GM21526 (cell line): ENCODE measurements at regions not wholly inside any gene's neighbourhood (a gene's known extent, or its start where the extent isn't known, plus 50 kb on each side); places are given as distances from the start of the nearest gene placed in this dataset.
"Not testable (repeated sequence)": the region's sequence is repeated elsewhere in the genome, so short reads cannot be mapped to it uniquely, and the experiment has no call there.

Experiments used
- ATAC-seq: cut with Tn5 transposase; IDR thresholded peaks from one replicate; pipeline ENCODE4 v1.9.1; 2021; ENCODE audit warnings: moderate library complexity; ENCODE audit not compliant: unreplicated experiment, low FRiP score

DNA sequence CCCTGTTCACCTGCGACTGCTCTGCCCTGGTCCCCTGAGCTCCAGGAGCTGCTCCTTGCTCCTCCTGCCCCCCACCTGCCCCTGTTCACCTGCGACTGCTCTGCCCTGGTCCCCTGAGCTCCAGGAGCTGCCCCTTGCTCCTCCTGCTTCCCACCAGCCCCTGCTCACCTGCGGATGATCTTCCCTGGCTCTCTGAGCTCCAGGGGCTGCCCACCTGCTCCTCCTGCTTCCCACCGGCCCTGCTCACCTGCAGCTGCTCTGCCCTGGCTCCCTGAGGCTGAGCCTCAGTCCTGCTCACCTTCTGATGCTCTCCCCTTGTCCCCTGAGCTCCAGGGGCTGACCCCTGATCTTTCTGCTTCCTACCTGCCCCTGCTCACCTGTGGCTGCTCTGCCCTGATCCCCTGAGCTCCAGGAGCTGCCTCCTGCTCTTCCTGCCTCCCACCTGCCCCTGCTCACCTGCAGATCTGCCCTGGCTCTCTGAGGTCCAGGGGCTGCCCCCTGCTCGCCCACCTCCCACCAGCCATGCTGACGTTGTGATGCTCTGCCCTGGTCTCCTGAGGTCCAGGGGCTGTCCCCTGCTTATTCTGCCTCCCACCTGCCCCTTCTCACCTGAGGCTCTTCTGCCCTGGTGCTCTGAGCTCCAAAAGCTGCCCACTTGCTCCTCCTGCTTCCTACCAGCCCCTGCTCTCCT is 219.2 kb downstream of the TMEM121 start:
- ATAC-seq, result no peak

DNA sequence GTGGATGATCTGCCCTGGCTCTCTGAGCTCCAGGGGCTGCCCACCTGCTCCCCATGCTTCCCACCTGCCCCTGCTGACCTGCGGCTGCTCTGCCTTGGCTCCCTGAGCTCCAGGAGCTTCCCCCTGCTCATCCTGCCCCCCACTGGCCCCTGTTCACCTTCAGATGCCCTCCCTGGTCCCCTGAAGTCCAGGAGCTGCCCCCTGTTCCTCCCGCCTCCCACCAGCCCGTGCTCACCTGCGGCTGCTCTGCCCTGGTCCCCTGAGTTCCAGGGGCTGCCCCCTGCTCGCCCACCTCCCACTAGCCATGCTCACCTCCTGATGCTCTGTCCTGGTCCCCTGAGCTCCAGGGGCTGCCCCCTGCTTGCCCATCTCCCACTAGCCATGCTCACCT is 219.7 kb downstream of the TMEM121 start:
- ATAC-seq, result no peak

DNA sequence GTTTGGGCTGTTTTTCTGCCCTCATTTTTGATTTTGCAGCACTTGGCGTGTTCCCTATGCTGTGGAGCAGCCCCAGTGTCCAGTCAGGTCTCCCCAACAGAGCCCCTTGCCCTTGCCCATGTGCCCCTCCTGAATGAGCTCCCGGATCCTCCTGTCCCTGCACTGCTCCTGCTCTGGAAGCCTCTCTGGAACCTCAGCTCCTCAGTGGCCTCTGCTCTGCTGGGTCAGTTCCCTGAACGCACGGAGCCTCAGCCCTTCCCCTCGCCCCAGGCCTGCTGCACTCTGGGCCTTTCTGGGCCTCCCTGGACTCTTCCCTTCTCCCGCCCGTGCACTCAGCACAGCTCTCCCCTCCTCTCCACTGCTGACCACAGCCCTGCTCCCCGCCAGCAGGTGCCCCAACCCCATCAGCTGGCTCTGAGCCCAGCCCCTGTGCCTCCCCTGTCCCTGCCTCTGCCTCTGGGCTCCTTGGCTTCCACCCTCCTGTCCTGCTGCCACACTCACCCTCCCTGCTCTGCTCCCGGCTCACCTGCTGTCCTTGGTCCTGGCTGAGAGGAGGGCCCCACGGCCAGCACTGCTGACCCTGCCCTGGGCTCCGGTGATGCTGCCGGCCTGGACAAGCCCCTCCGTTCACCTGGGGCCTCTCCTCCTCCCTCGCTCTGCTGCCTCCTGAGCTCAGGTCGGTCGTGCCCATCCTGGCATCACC is 220.6 kb downstream of the TMEM121 start:
- ATAC-seq, result not testable (repeated sequence)

DNA sequence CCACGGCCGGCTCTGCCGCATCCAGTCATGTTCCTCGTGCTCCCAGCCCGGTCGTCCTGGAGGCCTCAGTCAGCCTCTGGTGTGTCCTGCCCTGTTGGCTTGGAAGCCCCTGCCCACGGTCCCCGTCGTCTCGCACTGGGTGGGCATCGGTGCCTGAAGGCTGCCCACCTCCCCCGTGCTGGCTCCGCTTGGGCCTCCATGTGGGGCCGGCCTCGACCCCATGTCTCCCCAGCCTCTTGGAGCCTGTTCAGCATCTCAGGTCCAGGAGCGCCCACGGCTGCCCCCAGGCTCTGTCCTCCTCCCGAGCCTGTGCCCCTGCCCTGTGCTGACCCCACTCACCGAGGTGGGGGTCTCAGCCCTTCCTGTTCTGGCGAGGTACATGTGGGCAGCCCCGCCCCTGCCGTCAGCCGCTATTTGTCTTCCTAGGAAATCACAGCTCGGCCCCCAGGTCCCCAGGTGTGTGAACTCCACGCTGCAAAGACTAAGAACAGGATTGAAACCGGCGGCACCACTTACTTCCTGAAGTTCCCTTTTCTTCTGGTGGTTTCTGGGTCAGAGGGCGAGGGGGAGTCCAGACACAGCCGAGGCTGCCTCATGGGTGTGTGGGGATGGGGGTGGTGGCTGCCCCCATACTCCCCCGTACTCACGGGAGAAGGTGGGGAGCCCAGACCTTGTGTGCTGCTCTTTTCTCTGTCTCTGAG is 221.3 kb downstream of the TMEM121 start:
- ATAC-seq, result not testable (repeated sequence)

- ATAC-seq, result no peak
Observed at GRCh38 chr14:105748204-105748578, 221.8 kb downstream of the TMEM121 start.

- not testable (repeated sequence) for ATAC-seq
Observed at GRCh38 chr14:105748710-105749109, 222.3 kb downstream of the TMEM121 start.

DNA sequence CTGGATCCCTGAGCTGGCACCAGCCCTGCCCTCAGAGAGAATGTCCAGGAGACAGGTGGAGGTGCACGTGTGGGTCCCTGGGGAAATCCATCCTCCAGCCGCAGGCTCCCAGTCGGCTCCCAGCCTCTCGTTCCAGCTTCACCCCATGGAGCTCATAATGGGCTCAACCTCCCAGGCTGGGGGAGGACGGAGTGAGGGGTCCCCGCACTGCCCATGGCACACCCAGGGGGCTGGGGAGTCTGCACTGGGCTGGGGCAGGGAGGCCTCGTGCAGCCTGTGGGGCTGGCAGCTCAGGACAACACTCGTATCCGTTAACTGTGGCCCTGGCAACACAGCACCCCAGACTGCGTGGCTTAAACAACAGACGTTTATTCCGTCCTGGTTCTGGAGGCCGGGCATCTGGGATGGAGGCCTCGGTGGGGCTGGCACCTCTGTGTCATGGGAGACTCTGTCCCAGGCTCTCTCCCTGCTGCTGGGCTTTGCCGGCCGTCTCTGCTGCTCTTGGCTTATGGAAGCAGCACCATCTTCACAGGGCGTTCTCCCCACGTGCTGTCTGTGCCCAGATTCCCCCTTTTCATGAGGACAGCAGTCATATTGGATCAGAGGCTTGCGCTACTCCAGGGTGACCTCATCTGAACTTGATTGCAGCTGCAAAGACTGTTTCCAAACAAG is 223.6 kb downstream of the TMEM121 start:
- ATAC-seq, result not testable (repeated sequence)

DNA sequence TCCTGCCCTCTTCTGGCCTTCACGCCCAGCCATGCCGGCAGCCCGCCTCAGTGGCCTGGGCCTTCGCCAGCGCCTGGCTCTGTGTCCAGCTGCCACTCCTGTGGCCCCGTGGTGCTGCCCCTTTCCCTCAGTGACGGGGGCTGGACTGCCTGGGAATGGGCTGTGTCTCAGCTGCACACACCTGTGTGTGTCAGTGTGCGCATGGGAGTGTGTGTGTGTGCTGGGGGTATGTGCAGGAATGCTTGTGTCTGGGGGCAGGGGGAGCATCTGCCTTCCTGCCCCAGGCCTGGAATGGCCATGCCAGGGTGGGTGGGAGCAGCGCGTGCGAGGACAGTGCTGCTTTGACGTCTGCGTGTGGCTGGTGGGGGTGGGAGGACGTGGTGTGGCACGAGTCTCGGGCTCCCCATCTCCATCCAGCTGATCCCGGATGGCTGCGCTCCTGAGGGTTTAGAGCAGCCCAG is 224.9 kb downstream of the TMEM121 start:
- not testable (repeated sequence) for ATAC-seq

DNA sequence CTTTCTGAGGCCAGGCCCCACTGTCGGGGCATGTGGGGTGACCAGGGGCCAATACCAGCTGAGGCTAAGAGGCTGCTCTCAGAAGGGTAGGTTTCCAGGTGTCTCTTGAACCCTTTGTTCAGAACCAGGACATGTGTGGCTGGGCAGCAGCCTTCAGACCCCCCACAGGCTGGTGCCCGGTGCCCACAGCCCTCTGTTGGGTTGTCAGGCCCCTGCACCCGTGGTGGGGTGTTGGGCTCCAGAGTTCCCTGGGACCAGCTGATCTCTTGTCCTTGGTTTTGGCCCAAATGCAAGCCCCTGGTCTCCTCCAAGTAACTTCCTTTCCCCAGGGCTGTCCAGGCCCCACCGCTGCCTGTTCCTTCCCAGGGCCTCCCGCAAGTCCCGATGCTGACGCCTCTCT is 226.0 kb downstream of the TMEM121 start:
- not testable (repeated sequence) for ATAC-seq

- no peak for ATAC-seq
Observed at GRCh38 chr14:105760691-105761344, 234.4 kb downstream of the TMEM121 start.

DNA sequence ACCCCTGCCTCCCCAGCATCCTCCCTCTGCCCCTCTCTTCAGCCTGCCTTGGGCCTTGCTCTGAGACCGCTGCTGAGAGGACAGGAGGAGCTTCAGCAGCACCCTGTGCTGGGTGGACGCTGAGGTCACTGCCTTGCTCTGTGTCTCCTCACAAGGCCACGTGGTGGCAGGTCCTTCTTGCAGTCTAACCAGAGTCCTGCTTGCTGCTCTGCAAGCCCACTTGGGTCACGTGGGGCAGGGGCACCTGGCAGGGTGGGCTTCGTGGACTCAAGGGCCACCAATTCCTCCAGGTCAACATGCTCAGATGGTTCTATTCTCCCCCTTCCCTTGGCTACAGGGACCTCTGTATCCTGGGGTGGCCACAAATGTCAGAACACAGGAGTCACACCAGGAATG is 235.0 kb downstream of the TMEM121 start:
- ATAC-seq, result not testable (repeated sequence)

DNA sequence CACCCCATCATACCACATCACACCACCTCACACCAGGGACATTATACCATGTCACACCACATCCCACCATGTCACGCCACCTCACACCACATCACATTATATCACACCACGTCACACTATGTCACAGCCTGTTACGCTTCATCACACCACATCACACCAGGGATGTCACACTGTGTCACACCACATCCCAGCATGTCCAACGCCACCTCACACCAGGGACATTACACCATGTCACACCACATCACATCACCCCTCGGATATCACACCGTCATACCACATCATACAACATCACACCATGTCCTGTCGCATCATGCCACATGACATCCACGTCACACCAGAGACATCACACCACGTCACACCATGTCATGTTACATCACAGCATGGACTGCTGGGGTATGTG is 235.5 kb downstream of the TMEM121 start:
- ATAC-seq, result no peak

DNA sequence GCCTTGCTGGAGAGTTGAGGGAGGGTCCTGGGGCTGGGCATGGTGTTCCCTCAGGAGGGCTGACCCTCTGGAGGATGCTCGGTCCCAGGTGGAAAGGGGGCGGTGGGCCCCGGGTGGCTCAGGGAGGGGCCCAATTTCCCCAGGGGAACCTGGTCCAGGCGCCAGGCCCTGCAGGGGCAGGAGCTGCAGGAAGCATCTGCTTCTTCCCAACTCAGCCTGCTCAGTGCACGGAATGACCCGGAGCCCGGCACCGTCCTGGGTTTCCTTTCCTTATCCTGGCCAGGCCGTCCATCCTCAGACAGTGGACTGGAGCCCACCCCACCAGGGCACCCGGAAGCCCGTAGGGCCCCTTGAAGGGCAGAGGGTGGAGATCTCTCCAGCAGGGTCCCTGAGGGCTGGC is 235.9 kb downstream of the TMEM121 start:
- ATAC-seq, result not testable (repeated sequence)

DNA sequence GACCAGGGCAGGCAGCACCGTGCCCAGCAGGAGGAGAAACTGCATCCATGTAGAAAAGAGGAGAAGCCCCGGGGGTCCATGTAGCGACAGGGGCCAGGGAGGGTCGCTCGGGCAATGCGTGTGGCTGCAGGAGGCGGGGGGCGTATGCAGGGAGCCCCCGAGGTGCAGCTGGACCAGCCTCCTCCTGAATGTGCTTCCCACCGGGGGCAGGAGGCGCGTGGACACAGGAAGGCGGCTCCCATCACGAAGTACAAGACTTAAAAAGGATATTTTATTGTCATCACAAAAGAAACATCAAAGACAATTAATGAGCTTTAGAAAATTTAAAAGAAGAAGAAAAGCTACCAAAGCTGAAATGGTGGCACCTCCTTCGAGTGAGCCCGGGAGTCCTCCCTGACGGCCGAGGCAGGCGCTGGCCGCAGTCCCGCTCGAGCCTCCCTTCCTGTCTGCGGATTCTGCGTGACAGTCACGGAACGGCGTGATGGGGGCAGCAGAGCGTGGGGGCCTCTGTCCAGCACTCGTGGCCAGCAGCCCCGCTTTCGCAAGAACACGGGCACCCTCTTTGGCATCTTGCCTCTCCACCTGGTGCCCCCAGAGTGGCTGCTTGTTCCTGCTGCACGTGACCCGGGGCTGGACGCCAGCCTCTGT is 238.0 kb downstream of the TMEM121 start:
- ATAC-seq, result not testable (repeated sequence)

- not testable (repeated sequence) for ATAC-seq
Observed at GRCh38 chr14:105765072-105765825, 238.9 kb downstream of the TMEM121 start.

- ATAC-seq, result no peak
Observed at GRCh38 chr14:105765893-105766614, 239.7 kb downstream of the TMEM121 start.

GRCh38 chr14:105767315-105767714 is 240.9 kb downstream of the TMEM121 start:
- no peak for ATAC-seq

DNA sequence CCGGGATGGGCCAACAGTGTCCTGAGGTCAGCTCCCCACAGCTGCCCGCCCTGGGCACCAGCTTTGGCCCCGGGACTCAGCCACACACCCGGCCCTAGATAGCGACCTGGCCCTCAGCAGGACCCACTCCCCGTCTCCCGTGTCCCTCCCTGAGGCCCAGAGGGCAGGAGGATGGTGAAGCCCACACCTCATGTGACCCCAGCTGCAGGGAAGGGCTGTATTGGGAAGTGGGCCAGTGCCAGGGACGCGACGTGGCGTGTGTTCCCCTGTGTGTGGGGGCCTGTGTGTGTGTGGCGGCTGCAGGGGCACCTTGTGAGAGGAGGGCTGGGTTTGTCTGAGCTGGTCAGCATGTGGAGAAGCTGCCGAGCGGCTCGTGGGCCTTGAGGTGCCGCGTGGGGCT is 241.7 kb downstream of the TMEM121 start:
- not testable (repeated sequence) for ATAC-seq
